Heart left ventricle (tissue), 13 donors: ENCODE measurements at regions not wholly inside any gene's neighbourhood (a gene's known extent, or its start where the extent isn't known, plus 50 kb on each side); places are given as distances from the start of the nearest gene placed in this dataset.

Experiments
- POLR2A ChIP-seq, 2 donors: fragments of 450-650 bp; IDR thresholded peaks; one replicate each; pipeline ENCODE4 v1.6.1; 2017; ENCODE audit warnings: antibody characterized with exemption in 2 of 2, mild to moderate bottlenecking in 2 of 2, moderate library complexity in 2 of 2
- TF ChIP-seq, protein P1 (sequence below), 12 donors: fragments of 200-600 bp; sonication (generic) in 4 of 12; IDR thresholded peaks; one replicate each; pipeline versions ENCODE4 v1.5.0 to v1.8.0; 2018 to 2022; ENCODE audit warnings: antibody characterized with exemption in 12 of 12, mild to moderate bottlenecking in 5 of 12
- donor health status: ischemic (EF 13 %, LVEDD 7.1; RV severe dilation, severe dysfunction).
- donor health status: DM: no; HTN: yes; CAD: no.
- donor health status: DM: no; HTN: no; CAD: no.
- donor health status: ischemic (EF 25% LVEDD 6.9; RV normal size, moderate dysfunction).
- donor health status: ischemic (EF 25% LVEDD 5.7; RV mildly dilated, moderate dysfunction).
- donor health status: ischemic (EF 35%, LVEDD 5.7; RV mildly dilated, moderate dysfunction).
- donor health status: nonischemic (EF 11% LVEDD 7.7; RV severe dilation, severe dysfunction).
- donor health status: DM: yes; HTN: yes; CAD: no.
- donor health status: PGD.
- donor health status: ischemic (EF 29% LVEDD 5.4; RV normal size, mild dysfunction).
- donor health status: nonischemic (EF 23%, LVEDD 6.1; RV moderate dilation, normal function).

DNA sequence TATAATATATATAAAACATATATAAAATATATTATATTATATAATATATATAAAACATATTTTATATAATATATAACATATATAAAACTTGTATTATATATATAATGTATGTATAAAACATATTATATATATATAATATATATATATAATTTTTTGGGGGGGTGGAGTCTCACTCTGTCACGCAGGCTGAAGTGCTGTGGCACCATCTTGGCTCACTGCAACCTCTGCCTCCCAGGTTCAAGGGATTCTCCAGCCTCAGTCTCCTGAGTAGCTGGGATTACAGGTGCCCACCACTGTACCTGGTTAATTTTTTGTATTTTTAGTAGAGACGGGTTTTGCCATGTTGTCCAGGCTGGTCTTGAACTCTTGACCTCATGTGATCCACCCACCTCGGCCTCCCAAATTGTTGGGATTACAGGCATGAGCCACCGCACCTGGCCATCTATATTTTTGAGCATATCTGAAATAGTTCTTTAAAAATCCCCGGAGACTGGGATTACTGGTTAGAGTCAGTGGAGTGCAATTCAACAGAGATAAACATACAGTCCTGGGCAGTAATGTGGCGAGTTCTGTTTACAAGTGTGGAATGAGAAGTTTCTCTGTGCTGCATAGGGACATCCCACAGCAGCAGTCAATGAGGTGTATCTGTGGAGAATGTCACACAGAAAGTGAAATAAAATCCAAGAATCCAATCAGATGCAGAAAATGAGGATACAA lies 208.4 kb downstream of the MYCN start:
- TF ChIP-seq, protein P1, sequence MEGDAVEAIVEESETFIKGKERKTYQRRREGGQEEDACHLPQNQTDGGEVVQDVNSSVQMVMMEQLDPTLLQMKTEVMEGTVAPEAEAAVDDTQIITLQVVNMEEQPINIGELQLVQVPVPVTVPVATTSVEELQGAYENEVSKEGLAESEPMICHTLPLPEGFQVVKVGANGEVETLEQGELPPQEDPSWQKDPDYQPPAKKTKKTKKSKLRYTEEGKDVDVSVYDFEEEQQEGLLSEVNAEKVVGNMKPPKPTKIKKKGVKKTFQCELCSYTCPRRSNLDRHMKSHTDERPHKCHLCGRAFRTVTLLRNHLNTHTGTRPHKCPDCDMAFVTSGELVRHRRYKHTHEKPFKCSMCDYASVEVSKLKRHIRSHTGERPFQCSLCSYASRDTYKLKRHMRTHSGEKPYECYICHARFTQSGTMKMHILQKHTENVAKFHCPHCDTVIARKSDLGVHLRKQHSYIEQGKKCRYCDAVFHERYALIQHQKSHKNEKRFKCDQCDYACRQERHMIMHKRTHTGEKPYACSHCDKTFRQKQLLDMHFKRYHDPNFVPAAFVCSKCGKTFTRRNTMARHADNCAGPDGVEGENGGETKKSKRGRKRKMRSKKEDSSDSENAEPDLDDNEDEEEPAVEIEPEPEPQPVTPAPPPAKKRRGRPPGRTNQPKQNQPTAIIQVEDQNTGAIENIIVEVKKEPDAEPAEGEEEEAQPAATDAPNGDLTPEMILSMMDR (IDR thresholded peaks at IDR 0.05): no peak
- no peak for TF ChIP-seq POLR2A (IDR thresholded peaks at IDR 0.05)
